ENCODE measurements at regions not wholly inside any gene's neighbourhood (a gene's known extent, or its start where the extent isn't known, plus 50 kb on each side); places are given as distances from the start of the nearest gene placed in this dataset.
"Not testable (repeated sequence)": the region's sequence is repeated elsewhere in the genome, so short reads cannot be mapped to it uniquely, and the experiment has no call there.

GRCh38 chr21:14058566-14058965, 152.2 kb downstream of the LIPI start:
- DNase-seq = no peak

- not testable (repeated sequence) for DNase-seq
Measured at GRCh38 chr21:14057841-14058481, 152.8 kb downstream of the LIPI start.

GRCh38 chr21:14057313-14057712, 153.4 kb downstream of the LIPI start:
- no peak for DNase-seq

- DNase-seq = no peak
Measured at GRCh38 chr21:14056771-14057191, 154.0 kb downstream of the LIPI start.

DNA sequence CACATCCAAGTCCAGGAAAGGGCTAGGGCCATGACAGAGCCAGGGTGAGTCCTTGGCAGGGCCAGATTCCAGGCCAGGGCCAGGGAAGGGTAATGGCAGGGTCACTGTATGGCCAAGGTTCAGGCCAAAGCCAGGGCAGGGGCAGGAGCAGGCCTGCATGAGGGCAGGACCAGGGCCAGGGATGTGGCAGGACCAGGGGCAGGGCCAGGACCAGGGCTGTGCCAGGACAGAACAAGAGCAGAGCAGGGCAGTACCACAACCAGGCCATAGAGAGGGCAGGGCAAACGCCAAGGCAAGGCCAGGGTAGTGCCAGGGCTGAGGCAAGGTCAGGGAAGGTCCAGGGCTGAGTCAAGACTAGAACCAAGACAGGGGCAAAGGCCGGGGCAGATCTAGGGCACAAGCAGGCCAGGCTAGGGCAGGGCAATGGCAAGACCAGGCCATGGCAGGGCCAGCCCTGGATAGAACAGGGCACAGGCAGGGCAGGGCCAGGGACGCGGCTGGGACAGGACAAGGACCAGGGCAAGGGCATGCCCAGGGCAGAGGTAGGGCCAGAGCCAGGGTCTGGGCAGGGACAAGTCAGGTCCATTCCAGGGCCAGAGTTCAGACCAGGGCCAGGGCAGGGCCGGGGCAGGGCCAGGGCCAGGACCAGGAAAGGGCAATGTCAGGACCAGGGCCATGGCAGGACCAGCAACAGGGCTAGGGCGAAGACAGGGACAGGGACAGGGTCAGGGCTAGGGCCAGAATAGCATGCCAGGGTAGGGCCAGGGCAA, 154.8 kb downstream of the LIPI start:
- DNase-seq = not testable (repeated sequence)

DNA sequence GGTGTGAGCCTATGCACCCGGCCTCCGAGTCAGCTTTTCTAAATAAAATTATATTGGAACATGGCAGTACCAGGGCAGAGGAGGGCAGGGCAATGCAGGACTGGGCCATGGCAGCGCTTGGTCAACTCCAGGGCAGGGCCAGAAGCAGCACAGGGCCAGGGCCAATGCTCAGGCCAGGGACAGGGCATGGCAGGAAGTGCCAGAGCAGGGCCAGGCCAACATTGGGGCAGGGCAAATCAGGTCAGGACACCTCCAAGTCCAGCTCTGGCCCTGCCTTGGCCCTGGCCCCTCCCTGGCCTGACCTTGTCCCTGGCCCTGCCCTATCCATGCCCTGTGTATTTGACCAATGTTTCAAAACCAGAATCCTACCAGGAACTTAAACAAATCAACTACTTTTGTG, 156.1 kb downstream of the LIPI start:
- no peak for DNase-seq

DNA sequence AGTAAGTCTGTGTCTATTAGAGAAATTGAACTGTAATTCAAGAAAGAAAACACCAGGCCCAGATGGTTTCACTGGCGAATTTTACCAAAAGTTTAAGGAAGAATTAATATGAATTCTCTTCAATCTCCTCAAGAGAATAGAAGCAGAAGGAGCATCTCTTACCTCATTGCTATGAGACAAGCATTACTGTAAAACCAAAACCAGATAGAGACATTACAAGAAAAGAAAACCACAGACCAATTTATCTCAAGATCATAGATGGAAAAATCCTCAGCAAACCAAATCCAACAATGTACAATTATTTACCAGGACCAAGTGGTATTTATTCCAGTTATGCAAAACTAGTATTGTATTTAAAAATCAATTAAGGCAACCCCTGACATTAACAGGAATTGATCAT, 160.6 kb downstream of the LIPI start:
- DNase-seq = no peak

DNA sequence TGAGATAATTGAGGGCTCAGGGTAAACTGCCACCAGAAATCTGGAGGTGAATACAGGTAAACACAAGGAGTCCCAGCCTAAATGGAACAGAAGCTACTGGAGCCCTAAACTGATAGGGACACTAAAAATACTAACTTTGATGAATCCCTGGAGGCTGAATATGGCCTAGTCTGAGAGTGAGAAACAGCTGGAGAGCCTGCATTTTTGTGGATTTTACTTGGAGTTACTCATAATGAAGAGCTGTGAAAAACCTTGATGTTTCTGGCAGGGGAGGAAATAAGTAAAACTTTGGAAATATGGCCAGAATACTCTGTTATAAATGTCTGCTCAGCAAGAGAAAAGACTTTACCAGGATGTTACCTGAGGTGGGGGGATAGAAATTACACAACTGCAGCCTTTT, 164.4 kb downstream of the LIPI start:
- no peak for DNase-seq

- DNase-seq = no peak
Measured at GRCh38 chr21:14040386-14040785, 170.4 kb downstream of the LIPI start.

DNA sequence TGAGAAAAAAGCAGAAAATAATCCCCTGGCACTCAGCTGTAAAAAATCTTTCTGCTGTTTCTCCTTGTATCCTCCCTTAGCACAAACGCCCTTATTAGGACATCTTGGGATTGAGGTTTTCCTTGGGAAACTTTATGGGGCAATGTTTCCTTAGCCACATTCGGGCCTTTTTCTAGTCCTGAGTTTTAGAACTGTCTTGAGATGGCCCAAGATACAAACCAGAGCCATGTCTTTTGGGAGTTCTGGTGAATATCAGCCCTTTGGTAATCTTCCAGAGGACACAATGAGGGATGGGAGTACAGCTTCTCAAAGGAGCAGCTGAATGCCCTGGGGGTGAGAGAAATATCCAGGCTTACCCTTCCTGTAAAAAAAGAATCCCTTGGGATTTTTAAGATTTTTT, 182.1 kb downstream of the LIPI start:
- not testable (repeated sequence) for DNase-seq

GRCh38 chr21:14027235-14027869, 183.4 kb downstream of the LIPI start:
- peak; percentile 89 for DNase-seq

DNA sequence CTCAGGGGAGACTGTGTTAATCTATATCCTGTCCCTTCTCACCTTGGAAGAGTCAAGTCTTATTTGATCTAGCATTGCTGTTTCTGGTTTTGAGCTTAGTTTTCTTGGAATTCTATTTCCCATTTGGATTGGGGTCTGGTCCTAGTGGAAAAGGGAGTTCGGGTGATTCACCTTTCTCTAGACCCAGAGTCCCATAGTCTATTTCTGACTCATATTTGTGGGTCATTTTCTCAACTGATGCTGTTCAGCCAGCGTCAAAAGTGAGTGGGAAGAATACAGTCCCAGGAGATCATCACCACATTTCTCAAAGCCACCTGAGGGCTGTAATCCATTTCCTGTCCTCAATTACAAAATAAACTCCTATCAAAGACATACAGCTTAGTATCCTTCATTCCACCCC, 190.6 kb downstream of the LIPI start:
- not testable (repeated sequence) for DNase-seq

DNA sequence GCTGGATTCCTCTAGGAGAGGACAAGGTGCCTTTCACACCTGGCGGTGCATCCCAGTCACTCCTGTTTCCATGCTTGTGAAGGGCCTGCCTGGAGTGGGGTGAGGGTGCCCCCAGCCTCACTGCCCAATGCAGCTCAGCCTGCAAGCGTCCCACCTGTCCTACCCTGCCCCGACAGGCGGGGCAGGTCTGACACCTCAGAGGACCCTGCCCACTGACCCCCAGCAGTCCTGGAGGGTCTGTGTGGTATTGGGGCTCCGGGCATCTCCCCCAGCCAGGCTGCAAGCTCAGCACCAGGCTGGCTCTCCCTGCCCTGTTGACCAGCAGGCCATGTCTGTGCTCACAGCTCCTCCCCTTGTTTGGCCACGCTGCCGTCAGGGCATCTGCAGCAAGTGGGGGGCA, 194.9 kb downstream of the LIPI start:
- DNase-seq = not testable (repeated sequence)

DNA sequence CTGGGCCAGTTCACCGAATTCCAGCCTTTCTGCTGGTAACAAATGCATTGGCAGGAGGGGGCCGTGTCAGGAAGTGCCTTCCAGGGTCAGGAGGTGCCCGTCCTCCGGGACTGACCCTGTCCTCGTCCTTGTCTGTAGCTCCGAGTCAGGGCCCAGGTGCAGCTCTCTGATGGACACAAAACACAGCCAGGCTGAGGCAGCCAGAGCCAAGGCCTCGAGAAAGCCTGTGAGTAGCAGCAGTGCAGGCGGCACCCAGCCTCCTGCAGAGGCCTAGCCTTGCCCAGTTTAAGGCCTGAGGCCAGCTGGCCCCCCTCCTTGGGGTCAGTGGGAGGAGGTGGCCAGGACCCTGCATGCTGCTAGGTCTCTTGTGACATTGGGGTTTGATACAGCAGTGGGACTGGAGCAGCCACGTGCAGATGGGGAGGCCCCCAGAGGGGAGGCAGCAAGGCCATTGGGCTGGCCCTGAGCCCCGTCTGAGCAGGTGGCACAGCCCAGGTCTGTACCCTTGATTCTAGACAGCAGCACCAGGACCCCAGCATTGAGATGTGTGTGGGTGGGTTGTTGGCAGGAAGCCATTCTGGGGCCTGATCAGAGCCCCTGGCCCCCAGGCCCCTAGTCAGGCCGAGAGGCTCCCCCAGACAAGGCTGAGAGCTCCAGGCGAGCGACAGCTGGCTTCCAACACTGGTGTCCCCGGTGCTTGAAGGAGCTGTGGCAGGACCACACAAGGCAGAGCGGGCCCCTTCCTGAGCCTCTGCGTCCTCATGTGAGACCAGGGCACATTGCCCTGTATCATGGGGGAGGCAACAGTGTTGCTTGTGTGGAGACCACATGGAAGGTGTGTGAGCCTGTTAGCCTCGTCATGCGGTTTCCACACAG, 196.9 kb downstream of the LIPI start:
- DNase-seq = not testable (repeated sequence)

- DNase-seq = no peak
Measured at GRCh38 chr21:14013056-14013603, 197.6 kb downstream of the LIPI start.

GRCh38 chr21:14012409-14012808, 198.3 kb downstream of the LIPI start:
- DNase-seq = no peak

- not testable (repeated sequence) for DNase-seq
Measured at GRCh38 chr21:14011751-14012150, 199.0 kb downstream of the LIPI start.

DNA sequence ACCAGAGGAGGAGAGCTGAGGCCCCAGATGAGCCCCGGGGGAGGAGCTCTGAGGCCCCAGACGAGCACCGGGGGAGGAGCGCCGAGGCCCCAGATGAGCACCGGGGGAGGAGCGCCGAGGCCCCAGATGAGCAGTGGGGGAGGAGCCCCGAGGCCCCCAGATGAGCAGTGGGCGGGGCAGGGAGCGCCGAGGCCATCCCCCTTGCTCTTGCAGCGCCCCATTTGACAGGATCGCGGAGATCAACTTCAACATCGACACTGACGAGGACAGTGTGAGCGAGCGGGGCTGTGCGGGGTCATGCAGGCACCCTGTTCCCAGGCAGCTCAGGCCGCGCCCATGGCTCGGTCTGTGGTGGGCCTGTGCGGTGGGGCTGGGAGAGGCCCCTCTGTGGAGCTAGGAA, 199.6 kb downstream of the LIPI start:
- not testable (repeated sequence) for DNase-seq

DNA sequence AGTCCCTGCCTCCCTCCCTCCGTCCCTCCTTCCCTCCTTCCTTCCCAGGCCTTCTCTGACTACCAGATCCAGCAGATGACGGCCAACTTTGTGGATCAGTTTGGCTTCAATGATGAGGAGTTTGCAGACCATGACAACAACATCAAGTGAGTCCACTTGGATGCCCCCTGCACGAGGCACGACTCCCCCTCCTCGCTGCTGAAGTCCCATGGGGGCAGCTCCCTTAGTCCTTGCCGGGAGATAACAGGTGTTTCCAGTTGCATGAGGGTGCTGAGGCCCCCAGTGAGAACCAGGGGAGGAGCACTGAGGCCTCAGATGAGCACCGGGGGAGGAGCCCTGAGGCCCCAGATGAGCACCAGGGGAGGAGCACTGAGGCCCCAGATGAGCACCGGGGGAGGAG, 200.0 kb downstream of the LIPI start:
- DNase-seq = no peak

GRCh38 chr21:14009990-14010389, 200.8 kb downstream of the LIPI start:
- DNase-seq = not testable (repeated sequence)

DNA sequence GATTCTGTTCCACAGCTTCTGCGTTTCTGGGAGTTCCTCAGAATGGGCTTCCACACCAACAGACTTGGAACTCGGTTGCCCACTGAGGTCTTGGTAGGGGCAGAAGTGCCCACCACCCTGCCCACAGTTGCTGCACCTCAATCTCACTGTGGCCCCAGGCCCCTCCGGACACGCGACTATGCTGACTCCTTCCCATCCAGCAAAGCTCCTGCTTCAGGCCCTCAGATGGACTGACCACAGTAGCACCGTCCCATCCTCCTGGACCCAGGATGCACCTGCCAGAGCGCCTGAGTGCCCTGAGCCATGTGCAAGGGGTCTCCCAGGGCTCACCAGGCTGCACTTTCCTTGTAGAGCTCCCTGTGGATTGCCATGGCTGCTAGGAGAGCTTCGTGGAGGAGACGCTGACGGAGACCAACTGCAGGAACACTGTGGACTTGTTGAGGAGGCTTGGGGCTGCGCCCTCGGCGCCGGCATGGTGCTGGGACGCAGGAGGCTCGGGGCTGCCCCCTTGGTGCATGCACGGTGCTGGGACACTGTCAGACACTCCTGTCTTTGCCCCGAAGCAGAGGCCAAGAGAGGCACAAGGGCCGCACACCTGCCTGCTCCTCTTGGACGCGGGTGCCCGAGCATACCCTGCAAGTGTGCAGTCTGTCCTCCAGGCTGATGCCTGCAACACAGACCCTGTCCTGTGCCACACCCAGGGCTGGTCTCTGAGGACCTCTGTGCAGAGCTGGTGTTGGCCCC, 201.3 kb downstream of the LIPI start:
- DNase-seq = not testable (repeated sequence)

DNA sequence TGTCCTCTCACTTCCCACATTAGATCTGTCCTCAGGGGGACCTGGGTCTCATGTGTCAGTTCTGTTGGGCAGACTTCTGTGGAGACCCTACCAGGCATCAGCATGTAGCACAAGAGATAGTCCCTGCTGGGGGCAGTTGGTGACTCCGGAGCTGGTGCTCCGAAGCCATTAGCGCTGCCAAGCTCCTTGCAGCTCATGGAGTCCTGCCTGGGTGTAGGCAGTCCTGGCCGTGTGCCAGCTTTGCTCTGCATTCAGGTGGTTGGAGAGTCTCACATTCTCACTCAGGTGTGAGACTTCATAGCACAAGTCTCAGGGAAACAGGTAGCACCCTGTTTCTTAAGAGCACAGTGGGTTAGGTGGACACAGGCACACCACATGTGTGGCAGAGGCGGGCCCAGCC, 202.3 kb downstream of the LIPI start:
- DNase-seq = not testable (repeated sequence)

Data from stimulated activated CD8-positive, alpha-beta memory T cell treated with anti-CD3 and anti-CD28 coated beads, Interleukin-4, amount 100 ng/mL, for 48 hours (primary cell).